ENCODE measurements at regions not wholly inside any gene's neighbourhood (a gene's known extent, or its start where the extent isn't known, plus 50 kb on each side); places are given as distances from the start of the nearest gene placed in this dataset.

DNA sequence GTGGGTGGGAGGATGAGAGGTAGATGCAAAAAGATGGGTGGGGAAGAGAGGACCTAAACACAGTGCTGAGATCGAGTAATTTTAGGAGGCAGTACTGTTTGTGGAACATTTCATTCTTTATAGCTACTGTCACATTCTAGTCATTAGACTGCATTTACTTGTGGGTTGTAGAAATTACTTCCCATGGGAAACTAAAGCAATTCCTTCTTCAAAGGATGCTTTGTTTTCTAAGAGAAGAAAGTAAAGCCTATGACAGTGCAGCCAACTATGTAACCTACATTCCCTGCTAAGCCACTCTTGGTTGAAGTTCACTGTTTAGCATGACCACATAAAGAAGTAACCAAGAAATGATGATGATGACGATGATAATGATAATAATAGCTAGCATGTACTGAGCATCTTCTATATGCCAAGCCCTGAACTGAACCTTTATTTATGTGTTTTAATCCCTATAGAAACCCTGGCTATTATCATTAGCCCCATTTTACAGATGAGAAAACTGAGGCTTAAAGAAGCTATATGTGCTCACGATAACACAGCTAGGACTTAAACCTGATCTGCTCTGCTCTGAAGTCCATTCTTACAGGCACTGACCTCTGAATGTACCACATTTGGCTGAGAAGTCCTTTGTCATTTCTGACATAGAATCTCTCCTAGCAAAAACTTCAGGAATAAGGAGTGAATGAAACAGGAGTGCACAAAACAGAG lies 114.5 kb upstream of the KIT start:
- DNase-seq: no peak

DNA sequence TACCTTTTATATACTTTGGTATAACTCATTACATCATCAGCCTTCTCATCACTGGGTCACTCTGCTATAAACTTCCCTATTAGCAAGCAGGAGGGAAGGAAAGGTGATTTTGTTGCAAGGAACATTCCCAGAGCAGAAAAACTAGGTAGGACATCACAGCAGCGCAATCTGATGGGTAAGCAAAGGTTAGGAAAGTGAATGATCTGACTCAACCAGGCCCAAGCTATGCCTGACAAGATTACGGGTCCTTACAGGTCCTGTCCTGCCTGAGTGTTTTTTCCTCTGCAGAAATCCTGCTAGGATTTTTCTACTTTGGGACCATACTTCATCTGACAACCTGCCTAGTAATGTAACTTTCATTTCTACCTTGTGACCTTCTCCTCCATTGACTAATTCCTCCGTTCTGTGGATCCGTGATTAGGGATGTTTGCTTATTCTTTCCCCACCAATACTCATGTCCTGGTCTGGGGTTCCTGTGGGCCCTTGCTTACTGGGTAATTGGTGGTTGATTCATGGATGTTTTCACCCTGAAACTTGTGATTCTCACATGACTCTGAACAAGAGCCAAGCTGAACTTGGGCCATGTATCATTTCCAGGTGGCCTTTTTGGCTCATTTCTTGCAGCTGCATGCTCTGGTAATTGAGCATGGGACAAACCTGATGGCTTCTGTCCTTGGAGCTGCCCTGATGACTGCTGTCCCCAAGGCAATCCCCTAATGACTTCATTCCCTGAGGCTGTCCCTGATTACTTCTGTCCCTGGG lies 111.9 kb upstream of the KIT start:
- DNase-seq: no peak

DNA sequence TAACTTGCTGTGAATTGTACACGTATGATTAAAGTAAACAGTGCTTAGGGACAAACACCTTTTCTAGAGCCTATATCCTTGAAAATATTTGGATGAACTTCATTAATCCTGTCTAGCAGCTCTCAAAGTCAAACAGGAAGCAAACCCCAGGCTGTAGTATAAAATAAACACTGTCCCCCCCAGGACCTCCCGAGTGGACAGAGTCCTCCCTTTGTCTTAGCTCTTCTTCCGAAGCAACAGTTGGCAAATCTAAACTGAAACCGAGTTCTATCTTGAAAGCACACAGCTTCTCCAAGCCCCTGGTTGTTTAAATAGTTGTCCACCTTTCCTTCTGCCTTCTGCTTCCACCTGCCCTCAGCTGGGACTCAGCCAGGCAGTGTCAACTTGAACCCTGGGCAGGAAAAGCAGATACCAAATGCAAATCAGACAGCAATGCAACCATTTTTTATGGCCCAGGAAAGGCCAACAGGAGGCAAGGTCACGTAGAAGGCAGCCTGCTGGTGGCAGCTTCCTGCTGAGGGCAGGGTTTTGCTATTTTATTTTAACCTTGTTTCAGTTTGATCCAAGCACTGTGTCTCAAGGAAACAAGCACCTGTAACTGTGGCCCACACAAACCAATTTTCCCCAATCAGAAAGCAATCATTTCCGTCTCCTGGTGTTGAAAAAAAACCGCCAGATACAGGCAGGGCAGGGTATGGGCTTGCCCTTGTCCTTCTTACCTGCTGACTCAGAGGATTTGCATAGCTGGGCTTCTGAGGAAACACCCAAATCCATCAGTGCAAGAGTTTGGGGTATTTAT lies 110.3 kb upstream of the KIT start:
- DNase-seq: no peak

DNA sequence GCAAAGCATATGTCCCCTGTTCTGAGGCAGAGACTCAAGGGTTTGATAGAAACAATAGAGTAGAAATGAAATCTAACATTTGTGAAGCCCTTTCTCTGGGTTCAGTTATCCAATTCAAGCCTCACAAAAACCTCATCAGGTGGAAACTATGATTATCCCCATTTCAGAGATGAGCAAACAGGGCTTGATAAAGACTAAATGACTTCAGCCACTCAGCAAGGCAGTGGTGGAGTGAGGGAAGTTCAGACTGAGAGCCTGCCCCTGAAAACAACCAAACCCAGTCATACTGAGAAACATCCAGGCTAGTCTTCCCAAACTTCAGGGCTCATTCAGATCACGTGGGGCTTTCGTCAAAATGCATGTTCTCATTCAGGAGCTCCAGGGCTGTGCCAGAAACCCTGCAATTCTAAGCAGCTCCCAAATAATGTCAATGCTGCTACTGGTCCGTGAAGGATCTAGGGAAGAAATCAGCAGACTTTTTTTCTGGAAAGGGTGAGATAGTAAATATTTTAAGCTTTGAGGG lies 109.6 kb upstream of the KIT start:
- no peak for DNase-seq

DNA sequence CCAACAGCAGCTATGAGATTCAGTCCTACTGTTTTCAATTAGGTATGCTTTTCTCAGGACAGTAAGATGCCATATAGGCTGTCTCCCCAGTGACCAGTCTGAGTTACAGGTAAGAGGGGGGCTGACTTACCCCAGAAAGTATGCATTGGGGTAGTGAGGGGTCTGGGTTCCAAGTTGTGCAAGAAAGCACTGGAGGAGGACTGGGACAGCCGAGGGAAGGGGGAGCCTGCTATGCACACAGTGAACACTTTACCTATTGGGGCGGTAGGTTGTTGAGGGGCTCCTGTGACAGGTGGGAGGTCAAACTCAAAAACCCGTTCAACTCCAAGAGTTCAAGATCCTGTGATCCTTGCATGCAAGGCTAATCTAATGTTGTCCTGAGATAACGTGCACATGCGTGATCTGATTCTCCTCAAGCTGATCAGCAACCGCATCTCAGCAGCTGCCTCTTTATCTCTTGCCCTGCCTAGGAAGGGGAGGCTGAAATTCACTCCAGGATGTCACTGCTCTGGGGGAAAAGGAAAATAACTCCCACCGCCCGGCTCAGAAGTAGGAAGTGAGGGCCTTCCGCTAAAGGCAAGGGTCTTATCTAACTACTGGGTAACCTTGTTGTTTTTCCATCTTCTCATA lies 108.8 kb upstream of the KIT start:
- DNase-seq: no peak

DNA sequence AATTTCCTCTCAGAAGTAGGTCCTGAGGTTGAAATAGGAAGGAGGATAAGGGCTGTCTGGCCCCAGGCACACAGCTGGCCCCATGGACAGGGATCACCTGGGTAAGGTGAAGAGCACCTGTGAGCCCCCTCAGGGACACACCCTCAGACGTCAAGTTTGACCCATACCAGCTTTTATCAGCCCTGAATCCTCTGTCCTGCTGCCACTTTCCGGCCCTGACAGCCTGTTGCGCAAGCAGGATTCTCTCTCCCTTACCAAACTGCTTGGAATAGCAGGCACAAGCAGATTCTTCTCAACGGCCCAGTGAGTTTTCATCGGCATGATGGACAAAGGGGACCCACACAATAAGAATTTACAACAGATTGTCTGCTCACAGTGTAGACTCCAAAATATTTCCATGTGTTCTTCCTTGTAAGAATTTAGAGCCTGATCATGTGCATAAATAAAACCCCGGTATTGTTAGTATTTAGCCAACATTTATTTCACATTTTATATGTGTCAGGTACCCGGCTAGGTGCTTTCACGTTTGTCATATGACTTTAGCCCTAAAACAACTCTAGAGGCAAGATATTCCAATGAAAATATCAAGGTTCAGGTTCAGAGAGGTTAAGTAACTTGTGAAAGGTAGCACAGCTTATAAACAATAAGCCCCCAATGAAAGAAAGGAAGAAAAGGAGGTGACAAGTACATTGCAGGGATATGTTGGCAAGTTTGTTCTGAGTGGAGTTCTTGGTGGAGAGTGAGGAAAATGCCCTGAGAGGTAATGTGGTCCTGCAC lies 107.2 kb upstream of the KIT start:
- no peak for DNase-seq

DNA sequence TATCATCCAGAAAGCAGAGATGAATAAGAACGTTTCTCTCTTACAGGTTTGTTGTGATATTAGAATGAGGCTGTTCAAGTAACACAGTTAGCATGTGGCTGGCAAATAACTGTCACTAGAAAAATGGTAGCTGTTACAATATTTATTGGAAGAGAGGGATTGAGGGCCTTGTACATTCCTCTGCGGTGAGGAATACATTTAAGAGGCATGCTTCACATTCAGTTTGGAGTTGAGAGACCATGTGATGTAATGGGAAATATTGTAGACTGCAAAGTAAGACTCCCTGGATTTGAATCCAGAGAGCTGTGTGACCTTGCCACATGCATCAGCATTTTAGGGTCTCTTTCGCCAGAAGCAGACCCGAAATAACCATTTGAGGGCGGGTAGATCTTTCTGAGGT lies 104.8 kb upstream of the KIT start:
- no peak for DNase-seq

DNA sequence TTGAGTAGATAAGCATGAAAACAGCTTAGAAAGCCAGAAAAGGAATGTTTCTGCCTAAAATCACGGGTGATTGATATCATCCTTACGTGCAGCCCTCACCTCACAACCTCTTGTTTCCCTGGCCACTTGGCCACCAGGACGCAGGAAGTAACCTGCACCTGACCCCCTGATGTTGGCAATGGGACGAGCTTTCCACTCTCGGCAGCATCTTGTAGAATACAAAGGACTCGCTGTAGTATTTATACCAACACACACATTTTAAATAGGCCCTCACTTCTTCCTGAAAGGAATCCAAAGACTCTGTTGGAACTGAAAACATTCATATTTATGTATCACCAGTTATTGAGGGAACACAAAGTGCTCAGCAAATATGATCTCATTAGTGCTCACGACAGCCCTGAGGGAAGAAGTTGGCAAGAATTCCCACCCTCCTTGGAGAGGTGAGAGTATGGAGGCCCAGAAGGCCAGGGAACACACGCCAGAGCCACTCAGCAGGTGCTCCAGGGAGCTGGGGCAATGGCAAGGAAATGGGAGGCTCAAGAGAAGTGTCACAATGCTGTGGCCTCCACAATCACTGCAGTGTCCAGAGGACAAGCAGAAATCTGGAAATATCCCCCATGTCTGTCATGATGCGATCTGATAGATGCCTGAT lies 103.3 kb upstream of the KIT start:
- no peak for DNase-seq

DNA sequence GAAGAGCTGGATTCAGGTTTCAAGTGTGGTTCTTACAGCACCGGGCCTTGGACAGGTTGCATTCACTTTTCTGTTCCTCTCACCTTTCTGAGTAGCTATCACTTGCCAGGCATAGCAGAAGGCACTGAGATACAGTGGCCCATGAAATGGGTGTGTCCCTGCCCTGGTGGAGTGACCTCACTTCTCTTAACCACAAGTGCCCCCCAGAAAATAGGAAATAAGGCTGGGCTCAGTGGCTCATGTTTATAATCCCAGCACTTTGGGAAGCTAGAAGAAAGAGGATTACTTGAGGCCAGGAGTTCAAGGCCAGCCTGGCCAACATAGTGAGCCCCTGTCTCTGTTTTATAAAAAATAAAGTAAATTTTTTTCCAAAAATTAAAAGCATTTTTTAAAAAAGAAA lies 101.7 kb upstream of the KIT start:
- no peak for DNase-seq

DNA sequence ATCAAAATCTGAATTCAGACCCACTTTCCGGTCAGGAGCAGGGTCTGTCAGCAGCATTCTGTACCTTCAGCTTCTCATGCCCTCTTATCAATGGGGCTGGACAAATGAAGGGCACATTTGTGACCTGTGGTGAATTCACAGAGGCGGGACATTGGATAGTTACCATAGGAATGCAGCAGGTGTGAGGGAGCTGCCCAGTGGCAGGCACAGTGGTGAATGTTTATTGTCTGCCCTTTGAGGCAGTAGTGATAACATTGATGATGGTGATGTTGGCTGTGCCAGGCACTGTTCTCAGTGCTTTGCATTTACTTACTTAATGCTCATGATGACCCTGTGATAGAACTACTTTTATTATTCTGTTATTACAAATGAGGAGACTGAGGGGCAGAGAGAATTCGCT lies 101.2 kb upstream of the KIT start:
- no peak for DNase-seq

DNA sequence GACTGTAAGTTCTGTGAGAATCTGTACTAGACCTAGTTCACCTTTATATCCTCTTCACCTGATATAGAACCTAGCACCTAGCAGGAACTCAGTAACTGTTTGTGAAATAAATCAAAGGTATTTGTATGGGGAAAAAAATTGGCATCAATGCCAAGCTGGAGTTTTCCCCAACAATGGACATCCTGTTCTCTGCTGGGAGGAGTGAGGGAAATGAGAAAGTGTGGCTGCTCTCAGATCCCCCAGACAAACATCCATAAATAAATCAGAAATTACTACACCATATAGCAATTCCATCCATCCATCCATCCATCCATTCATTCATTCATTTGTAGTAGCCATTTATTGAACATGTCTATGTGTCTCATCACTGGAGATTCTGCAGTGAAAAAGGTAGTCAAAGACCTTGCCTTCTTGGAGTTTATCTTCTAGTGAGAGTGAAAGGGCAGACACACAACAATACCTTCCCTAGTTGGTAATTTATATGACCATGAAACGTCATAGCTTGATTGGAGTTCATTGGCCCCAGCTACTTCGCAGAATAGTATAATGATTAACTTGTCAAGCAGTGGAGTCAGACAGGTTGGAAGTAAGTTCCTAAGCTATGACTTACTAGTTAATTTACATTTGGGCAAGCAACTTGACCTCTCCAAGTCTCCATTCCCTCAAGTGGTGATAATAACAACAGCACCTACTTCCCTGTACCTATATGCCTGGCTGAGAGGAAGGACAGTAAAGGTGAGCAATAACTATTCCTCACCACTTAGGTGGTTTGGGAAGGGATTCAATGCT lies 98.7 kb upstream of the KIT start:
- DNase-seq: no peak

DNA sequence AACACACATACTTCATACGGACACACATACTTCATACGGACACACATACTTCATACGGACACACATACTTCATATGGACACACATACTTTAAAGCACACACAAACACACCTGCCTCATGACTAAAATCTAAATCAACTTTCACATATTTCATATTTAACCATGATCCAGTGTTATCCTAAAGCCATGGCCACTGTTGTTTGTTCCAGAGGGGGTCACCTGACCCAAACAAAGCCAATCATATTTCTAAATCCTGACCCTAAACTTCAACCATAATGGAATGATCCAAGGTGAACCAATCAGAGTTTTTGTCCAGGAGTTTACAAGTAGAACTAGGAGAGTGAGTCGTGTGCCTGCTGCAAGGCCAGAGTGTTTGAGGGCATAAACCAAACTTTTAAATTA lies 97.2 kb upstream of the KIT start:
- DNase-seq: no peak

DNA sequence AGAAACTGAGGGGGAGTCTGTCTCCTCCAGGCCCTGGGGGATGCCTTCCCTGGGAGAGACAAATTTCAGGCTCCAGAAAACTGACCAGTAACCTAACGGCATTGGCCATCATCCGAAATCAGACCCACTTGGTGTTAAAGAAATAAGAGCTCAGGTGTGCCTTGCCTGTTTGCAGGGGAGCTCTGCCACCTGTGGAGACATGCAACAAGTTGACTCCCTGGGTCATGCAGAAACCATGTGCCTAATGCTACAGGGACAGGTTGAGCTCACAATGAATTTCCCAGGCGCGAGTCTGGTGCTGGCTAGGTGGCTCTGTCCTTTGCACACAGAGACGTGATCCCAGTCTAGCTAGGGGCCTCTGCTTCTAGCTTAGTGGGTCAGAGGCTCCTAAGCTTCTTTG lies 95.8 kb upstream of the KIT start:
- no peak for DNase-seq

DNA sequence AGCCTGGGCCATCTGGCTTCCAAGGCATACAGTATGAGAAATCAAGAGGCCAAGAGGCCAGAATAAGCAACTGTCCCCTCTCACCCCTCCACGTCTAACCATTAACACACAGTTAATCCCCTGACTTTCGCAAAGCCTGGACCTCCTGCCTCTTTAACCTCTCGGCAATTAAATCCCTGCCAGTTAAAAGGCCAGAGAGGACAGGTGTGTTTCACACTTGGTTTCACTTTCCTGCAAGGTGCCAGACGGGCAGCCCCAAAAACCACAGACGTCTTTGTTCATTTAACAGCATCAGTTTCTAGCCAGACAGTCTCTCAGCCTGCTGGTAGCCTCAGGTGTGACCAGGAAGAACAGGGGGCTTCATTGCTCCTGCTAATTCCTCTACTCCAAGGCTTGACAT lies 91.1 kb upstream of the KIT start:
- DNase-seq: no peak

DNA sequence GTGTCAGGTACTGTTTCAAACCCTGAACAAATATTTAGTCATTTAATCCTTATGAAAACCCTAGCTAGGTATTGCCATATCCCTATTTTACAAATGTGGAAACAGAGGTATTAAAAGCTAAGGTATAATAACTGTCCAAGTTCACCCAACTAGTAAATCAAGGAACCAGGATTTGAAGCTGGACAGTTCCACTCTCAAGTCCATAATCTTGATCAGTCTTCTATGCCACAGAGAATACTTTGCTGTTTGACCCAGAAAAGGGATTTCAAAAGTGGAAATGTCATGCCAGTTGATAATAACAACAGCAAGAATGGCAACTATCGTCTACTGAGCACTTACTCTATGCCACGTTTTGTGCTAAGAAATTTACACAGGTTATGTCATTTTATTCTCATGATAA lies 90.4 kb upstream of the KIT start:
- DNase-seq: no peak

DNA sequence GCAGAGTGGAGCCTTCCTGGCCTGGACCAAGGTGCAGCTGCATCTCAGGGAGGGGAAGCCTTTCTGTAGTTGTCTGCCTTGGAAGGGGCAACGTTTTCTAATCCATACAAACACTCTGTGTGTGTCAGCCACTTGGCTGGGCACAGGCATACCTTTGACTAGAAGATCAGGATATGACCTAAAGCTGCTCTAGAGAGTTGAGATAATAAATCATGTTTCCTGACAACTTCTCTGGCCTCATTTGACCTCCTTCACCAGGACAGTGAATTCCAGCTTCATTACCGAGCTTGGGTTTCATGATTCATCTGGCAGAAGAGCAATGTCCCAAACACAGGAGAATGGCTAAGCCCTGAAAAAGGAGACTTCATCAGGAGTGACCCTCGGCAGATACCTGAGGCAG lies 89.6 kb upstream of the KIT start:
- no peak for DNase-seq

DNA sequence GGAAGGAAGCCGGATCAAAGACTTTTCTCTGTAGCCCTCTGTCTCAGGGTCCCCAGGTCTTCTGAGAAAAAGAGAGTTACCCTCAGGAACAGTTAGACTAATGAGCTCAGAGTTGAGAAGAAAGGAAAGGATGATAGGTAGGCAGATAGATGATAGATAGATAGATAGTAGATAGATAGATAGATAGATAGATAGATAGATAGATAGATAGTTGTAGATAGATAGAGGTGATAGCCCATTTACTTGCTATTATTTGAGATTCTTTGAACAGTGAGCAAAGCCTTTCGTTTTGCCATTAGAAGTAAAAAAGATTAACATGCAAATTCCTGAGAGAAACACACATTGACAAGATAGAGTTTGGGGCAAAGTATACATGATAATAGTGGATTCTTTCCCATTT lies 86.9 kb upstream of the KIT start:
- DNase-seq: no peak

DNA sequence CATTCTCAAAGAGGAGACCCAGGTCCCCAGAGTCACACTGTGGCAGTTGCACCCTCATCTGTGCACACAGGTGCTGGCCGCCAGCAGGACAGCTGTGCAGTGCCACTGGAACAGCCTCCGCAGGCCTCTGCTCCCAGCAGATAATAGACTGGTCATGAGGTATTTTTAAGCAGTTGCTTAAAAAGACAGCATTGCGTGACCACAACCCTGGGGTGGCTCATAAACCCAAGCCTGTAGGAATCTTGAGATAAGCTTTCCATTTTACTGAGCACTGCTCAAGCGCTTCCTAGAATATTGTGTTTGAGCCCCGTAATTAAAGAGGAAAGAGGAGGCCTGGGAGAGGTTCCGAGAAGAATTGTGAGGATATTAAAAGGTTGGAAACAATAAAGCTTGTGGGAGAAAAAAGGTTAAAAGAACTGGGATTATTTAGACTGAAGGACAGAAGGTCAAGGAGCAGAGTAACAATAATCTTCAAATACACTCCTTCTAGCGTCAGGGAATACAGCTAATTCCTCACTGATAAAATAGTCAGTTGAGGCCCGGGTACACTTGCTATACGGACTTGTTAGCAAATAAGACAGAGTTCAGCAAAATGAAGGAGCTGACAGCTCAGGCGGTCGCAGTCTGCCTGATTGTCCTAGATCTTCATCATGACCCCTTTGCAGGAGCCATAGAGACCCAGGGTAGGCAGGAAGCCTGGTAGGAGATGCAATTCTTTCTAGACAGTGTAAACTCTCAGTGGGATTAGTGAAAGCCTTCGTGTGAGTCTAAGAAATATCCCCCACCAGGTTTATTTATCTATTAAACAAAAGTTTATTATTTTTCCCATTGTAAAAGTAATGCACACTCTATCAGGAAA lies 86.2 kb upstream of the KIT start:
- DNase-seq: no peak

DNA sequence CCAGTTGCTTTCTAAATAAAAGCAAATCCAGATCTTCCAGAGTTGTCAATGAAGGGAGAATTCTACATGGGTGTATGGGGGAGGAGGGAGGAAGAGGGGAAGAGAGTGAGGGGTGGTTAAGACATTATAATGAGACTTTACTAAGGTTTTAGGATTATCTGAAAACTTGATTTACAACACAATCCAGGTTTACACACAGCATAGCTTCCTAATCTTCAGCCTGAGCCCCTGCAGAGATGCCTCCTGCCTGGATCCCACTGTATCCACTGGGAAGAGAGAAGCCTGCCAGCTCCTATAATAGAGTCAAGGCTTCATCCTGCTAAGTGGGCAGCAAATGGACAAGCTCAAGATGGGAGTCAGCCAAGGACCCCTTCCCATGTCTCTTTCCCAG lies 85.6 kb upstream of the KIT start:
- no peak for DNase-seq
